ENCODE measurements at regions not wholly inside any gene's neighbourhood (a gene's known extent, or its start where the extent isn't known, plus 50 kb on each side); places are given as distances from the start of the nearest gene placed in this dataset.

GRCh38 chr20:55596431-55596830 is 408.9 kb downstream of the CBLN4 start:
- no peak for DNase-seq (ENCODE audit: low spot score)
- in situ Hi-C loops (cut with MboI; ENCODE audit: low pct_unique_long_range_greater_than_20kb, low sequenced_read_pairs, unreplicated experiment) = no loop called here
- TF ChIP-seq, protein P1, sequence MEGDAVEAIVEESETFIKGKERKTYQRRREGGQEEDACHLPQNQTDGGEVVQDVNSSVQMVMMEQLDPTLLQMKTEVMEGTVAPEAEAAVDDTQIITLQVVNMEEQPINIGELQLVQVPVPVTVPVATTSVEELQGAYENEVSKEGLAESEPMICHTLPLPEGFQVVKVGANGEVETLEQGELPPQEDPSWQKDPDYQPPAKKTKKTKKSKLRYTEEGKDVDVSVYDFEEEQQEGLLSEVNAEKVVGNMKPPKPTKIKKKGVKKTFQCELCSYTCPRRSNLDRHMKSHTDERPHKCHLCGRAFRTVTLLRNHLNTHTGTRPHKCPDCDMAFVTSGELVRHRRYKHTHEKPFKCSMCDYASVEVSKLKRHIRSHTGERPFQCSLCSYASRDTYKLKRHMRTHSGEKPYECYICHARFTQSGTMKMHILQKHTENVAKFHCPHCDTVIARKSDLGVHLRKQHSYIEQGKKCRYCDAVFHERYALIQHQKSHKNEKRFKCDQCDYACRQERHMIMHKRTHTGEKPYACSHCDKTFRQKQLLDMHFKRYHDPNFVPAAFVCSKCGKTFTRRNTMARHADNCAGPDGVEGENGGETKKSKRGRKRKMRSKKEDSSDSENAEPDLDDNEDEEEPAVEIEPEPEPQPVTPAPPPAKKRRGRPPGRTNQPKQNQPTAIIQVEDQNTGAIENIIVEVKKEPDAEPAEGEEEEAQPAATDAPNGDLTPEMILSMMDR (IDR thresholded peaks at IDR 0.05; ENCODE audit: extremely low read depth, insufficient read depth, missing control alignments) = no peak

- in situ Hi-C loops (cut with MboI; ENCODE audit: low pct_unique_long_range_greater_than_20kb, low sequenced_read_pairs, unreplicated experiment) = no loop called here
- no peak for DNase-seq (ENCODE audit: low spot score)
- TF ChIP-seq, protein P1 (IDR thresholded peaks at IDR 0.05; ENCODE audit: extremely low read depth, insufficient read depth, missing control alignments) = no peak
Measured at GRCh38 chr20:55592866-55593265, 412.5 kb downstream of the CBLN4 start.

DNA sequence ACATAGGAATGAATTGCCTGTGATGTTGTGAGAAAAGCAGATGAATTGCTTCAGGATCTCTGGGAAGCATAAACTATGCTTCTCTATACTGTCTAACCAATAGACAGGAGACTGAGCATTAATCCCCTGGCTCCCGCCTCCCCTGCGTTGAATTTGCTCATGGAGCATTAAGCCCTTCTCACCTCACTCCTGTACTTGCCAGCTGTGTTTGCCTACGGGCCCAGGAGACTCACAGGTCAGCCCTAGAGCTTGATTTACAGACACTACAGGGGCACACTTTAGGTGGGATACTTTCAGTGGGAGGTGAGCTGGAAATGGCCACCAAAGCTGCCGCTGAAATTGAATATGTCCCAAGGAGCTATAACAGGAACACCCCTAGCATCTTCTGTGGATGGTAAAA is 418.7 kb downstream of the CBLN4 start:
- TF ChIP-seq, protein P1 (IDR thresholded peaks at IDR 0.05; ENCODE audit: extremely low read depth, insufficient read depth, missing control alignments) = no peak
- no peak for DNase-seq (ENCODE audit: low spot score)
- in situ Hi-C loops (cut with MboI; ENCODE audit: low pct_unique_long_range_greater_than_20kb, low sequenced_read_pairs, unreplicated experiment) = no loop called here

GRCh38 chr20:55584964-55585363 is 420.4 kb downstream of the CBLN4 start:
- DNase-seq (ENCODE audit: low spot score) = no peak
- in situ Hi-C loops (cut with MboI; ENCODE audit: low pct_unique_long_range_greater_than_20kb, low sequenced_read_pairs, unreplicated experiment) = no loop called here
- TF ChIP-seq, protein P1 (IDR thresholded peaks at IDR 0.05; ENCODE audit: extremely low read depth, insufficient read depth, missing control alignments) = no peak

DNA sequence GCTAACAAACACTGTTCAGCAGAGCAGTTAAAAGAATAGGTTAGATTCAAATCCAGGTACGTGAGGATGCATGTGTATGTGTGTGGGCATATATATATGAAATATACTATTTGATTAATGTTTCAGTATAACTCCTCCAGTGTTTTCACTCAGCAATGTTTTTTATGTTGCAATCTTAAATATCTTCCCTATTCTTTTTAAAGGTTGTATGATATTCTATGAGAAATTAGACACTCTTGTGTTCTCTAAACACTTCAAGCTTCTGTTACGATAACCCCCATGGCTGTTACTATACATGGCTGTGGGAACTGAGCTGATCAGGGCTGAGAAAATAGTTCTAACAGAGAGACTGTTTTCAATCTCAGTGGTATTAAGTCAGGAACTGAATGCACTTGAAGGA is 421.0 kb downstream of the CBLN4 start:
- TF ChIP-seq, protein P1 (IDR thresholded peaks at IDR 0.05; ENCODE audit: extremely low read depth, insufficient read depth, missing control alignments) = no peak
- no peak for DNase-seq (ENCODE audit: low spot score)
- in situ Hi-C loops (cut with MboI; ENCODE audit: low pct_unique_long_range_greater_than_20kb, low sequenced_read_pairs, unreplicated experiment) = no loop called here

- in situ Hi-C loops (cut with MboI; ENCODE audit: low pct_unique_long_range_greater_than_20kb, low sequenced_read_pairs, unreplicated experiment) = no loop called here
- TF ChIP-seq, protein P1 (IDR thresholded peaks at IDR 0.05; ENCODE audit: extremely low read depth, insufficient read depth, missing control alignments) = no peak
- DNase-seq (ENCODE audit: low spot score) = no peak
Measured at GRCh38 chr20:55583036-55583435, 422.3 kb downstream of the CBLN4 start.

- in situ Hi-C loops (cut with MboI; ENCODE audit: low pct_unique_long_range_greater_than_20kb, low sequenced_read_pairs, unreplicated experiment) = no loop called here
- DNase-seq (ENCODE audit: low spot score) = no peak
- TF ChIP-seq, protein P1 (IDR thresholded peaks at IDR 0.05; ENCODE audit: extremely low read depth, insufficient read depth, missing control alignments) = no peak
Measured at GRCh38 chr20:55582498-55582897, 422.8 kb downstream of the CBLN4 start.

Data from GM13977 (cell line).